ENCODE measurements at regions not wholly inside any gene's neighbourhood (a gene's known extent, or its start where the extent isn't known, plus 50 kb on each side); places are given as distances from the start of the nearest gene placed in this dataset.

GRCh38 chr4:155012469-155012868 is 196.0 kb upstream of the NPY2R start:
- DNase-seq (ENCODE audit: low read depth), result no peak
- no peak overlapping the region for H3K4me3 ChIP-seq (ENCODE audit: control insufficient read depth, low read depth, low read length)
- TF ChIP-seq, protein P1, sequence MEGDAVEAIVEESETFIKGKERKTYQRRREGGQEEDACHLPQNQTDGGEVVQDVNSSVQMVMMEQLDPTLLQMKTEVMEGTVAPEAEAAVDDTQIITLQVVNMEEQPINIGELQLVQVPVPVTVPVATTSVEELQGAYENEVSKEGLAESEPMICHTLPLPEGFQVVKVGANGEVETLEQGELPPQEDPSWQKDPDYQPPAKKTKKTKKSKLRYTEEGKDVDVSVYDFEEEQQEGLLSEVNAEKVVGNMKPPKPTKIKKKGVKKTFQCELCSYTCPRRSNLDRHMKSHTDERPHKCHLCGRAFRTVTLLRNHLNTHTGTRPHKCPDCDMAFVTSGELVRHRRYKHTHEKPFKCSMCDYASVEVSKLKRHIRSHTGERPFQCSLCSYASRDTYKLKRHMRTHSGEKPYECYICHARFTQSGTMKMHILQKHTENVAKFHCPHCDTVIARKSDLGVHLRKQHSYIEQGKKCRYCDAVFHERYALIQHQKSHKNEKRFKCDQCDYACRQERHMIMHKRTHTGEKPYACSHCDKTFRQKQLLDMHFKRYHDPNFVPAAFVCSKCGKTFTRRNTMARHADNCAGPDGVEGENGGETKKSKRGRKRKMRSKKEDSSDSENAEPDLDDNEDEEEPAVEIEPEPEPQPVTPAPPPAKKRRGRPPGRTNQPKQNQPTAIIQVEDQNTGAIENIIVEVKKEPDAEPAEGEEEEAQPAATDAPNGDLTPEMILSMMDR (IDR thresholded peaks at IDR 0.05; ENCODE audit: control insufficient read depth, insufficient read depth, low read depth, low read length, missing control alignments), result no peak

DNA sequence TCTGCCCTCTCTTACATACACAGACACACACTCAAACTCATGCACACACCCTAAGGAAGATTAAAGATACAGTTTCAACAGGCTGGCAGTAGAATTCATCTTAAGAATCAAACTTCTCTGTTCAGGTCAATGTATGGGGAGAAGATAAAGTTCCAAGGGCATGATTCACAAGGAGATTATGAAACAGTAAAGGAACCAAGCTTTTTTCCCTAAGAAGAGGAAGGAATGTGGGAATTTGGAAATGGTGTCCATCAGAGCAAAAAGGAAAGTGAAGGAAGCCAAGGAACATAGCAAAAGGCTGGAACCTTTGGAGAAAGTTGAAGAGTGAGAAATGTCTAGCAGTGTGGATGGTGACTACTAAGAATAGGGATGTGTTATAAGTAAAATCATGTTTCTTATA is 191.0 kb upstream of the NPY2R start:
- DNase-seq (ENCODE audit: low read depth), result no peak
- TF ChIP-seq, protein P1 (IDR thresholded peaks at IDR 0.05; ENCODE audit: control insufficient read depth, insufficient read depth, low read depth, low read length, missing control alignments), result no peak
- no peak overlapping the region for H3K4me3 ChIP-seq (ENCODE audit: control insufficient read depth, low read depth, low read length)

GRCh38 chr4:155025762-155026457 is 182.5 kb upstream of the NPY2R start:
- H3K4me3 ChIP-seq (ENCODE audit: control insufficient read depth, low read depth, low read length), result no peak overlapping the region
- TF ChIP-seq, protein P1 (IDR thresholded peaks at IDR 0.05; ENCODE audit: control insufficient read depth, insufficient read depth, low read depth, low read length, missing control alignments), result peak; percentile 29
- no peak for DNase-seq (ENCODE audit: low read depth)

GRCh38 chr4:155026715-155027114 is 181.7 kb upstream of the NPY2R start:
- no peak for DNase-seq (ENCODE audit: low read depth)
- TF ChIP-seq, protein P1 (IDR thresholded peaks at IDR 0.05; ENCODE audit: control insufficient read depth, insufficient read depth, low read depth, low read length, missing control alignments), result no peak

GRCh38 chr4:155032521-155033229 is 175.8 kb upstream of the NPY2R start:
- no peak overlapping the region for H3K4me3 ChIP-seq (ENCODE audit: control insufficient read depth, low read depth, low read length)
- TF ChIP-seq, protein P1 (IDR thresholded peaks at IDR 0.05; ENCODE audit: control insufficient read depth, insufficient read depth, low read depth, low read length, missing control alignments), result no peak
- no peak for DNase-seq (ENCODE audit: low read depth)

More at GRCh38 chr4:155026715-155027114, 181.7 kb upstream of the NPY2R start:
- H3K4me3 ChIP-seq (ENCODE audit: control insufficient read depth, low read depth, low read length), result no peak overlapping the region

- DNase-seq (ENCODE audit: low read depth), result no peak
- H3K4me3 ChIP-seq (ENCODE audit: control insufficient read depth, low read depth, low read length), result no peak overlapping the region
- TF ChIP-seq, protein P1 (IDR thresholded peaks at IDR 0.05; ENCODE audit: control insufficient read depth, insufficient read depth, low read depth, low read length, missing control alignments), result no peak
Measured at GRCh38 chr4:155033604-155034003, 174.8 kb upstream of the NPY2R start.

All from AG09309 (cell line).